Prostate gland (tissue), 2 donors: ENCODE measurements at regions not wholly inside any gene's neighbourhood (a gene's known extent, or its start where the extent isn't known, plus 50 kb on each side); places are given as distances from the start of the nearest gene placed in this dataset.

Source experiments
- CTCF ChIP-seq, 4 experiments: fragments of 200-600 bp in 2 of 4; fragments of 450-650 bp in 2 of 4; sonication (generic) in 2 of 4; IDR thresholded peaks; 1 replicate in 3 of 4; 2 replicates in 1 of 4; pipeline ENCODE4 v1.5.1; 2016 to 2019; ENCODE audit warnings: antibody characterized with exemption in 4 of 4, mild to moderate bottlenecking in 2 of 4, moderate library complexity in 2 of 4
- POLR2AphosphoS5 ChIP-seq: sonication (generic); formaldehyde crosslinking; IDR thresholded peaks from one replicate; pipeline ENCODE4 v1.6.1; 2017; ENCODE audit warnings: antibody characterized with exemption

GRCh38 chr2:53087874-53088461, 679.6 kb upstream of the CHAC2 start:
- TF ChIP-seq CTCF (IDR thresholded peaks at IDR 0.05) (no peak), POLR2AphosphoS5 (no peak)
